GM12892 (cell line): ENCODE measurements at regions not wholly inside any gene's neighbourhood (a gene's known extent, or its start where the extent isn't known, plus 50 kb on each side); places are given as distances from the start of the nearest gene placed in this dataset.
"Not testable (repeated sequence)": the region's sequence is repeated elsewhere in the genome, so short reads cannot be mapped to it uniquely, and the experiment has no call there.

Source experiments
- POLR2A ChIP-seq: IDR thresholded peaks from 2 replicates; pipeline ENCODE4 v1.6.1; 2011; ENCODE audit warnings: low read depth, low read length, control low read depth
- POLR2AphosphoS5 ChIP-seq: IDR thresholded peaks from 2 replicates; pipeline ENCODE4 v1.6.1; 2011; ENCODE audit warnings: low read depth, low read length, control low read depth
- TAF1 ChIP-seq: IDR thresholded peaks from 2 replicates; pipeline ENCODE4 v1.6.1; 2011; ENCODE audit warnings: low read depth, mild to moderate bottlenecking, control low read depth, low read length, borderline replicate concordance

DNA sequence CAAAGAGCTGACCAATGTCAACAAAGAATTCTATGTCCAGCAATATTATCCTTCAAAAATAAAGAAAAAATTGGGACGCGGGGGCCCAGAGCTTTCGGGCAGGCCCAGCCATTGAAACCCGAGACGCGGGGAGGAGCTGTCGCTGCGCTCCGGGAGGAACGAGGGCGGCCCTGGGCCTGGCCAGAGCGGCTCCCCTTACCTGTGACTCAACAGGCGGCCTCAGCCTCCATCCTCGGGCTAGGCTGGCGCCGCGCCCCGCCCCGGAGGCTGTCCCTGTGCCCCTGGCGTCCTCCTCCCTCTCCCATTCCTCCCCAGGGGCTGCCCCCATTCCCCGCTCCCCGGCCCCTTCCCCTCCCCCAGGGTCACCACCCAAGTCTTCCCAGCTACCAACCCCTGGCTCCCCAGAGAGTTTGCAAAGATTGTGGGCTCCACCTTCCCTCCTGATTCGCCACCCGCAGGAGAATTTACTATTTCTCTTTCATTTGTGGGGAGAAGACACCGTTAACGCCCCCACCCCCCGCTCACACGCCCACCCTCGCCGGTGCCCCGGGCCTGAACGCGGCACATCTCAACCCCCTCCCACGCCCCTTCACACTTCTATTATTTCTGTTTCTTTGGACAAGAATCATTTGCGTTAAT lies 127.9 kb downstream of the ARRDC4 start:
- not testable (repeated sequence) for TF ChIP-seq POLR2A, POLR2AphosphoS5, TAF1
